Stimulated activated CD4-positive, alpha-beta T cell treated with anti-CD3 and anti-CD28 coated beads, Interleukin-2, amount 100 ng/mL, for 24 hours (primary cell): ENCODE measurements at regions not wholly inside any gene's neighbourhood (a gene's known extent, or its start where the extent isn't known, plus 50 kb on each side); places are given as distances from the start of the nearest gene placed in this dataset.

Experiments used
- DNase-seq, 2 donors: peaks; one replicate each; pipeline ENCODE4 v3.0.0-alpha.2; 2020

DNA sequence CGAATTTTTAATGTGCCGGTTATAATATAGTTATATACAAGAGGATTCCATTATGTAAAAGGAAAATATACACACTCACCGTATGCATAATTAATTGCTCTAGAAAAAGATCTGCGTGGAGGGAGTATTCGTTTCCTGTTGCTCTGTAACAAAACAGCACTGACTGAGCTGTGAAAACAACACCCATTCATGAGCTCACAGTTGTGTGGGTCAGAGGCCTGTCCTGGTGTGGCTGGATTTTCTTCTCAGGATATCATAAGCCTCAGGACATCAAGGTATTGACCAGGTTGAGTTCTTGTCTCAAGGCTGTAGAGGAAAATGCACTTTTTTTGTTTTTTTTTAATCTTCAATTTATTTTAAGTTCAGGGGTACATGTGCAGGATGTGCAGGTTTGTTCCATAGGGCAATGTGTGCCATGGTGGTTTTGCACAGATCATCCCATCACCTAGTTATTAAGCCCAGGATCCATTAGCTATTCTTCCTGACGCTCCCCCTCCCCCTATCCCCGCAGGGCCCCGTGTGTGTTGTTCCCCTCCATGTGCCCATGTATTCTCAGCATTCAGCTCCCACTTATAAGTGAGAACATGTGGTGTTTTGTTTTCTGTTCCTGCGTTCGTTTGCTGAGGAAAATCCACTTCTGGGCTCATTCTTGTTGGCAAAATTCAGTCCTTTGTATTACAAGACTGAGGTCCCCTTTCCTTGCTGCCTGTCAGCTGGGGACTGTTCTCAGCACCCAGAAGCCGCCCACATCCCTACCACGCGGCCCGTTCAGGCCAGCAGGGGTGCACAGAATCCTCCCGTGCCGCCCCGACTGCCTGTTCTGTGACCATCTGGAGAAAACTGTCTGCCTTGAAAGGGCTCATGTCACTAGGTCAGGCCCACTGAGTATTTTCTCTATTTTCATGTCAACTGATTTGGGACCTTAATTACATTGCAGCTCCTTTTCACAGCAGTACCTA lies 87.4 kb upstream of the ERRFI1 start:
- no peak for DNase-seq

DNA sequence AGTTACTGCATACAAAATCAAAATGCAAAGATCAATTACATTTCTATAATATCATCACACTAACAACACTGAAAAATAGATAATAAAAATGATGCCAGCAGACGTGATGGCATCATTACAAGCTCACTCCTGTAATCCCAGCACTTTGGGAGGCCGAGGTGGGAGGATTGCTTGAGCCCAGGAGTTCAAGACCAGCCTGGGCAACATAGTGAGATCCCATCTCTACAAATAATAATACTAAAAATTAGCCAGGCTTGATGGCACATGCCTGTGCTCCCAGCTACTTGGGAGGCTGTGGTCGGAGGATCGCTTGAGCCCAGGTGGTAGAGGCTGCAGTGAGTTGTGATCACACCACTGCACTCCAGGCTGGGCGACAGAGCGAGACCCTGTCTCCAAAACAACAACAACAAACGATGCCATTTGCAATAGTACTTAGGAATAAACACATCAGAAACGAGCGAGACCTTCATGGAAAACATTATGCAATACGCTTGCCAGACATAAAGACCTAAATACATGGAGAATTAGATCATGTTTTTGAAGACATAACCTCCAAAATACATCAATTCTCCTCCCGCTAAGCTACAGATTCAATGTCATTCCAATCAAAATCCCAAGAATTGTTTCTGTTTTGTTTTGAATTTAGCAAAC lies 86.6 kb upstream of the ERRFI1 start:
- DNase-seq: no peak

DNA sequence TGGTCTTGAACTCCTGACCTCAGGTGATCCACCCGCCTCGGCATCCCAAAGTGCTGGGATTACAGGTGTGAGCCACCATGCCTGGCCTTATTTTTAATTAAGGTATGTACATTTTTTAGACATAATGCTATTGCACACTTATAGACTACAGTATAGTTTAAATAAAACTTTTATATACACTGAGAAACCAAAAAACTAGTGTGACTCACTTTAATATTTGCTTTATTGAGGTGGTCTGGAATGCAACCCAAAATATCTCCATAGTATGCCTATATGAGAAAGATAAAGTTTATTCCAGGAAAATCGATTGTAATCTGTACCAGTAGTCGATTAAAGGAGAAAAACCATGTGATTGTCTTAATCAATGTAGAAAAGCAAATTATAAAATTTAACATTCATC lies 85.5 kb upstream of the ERRFI1 start:
- DNase-seq: no peak

DNA sequence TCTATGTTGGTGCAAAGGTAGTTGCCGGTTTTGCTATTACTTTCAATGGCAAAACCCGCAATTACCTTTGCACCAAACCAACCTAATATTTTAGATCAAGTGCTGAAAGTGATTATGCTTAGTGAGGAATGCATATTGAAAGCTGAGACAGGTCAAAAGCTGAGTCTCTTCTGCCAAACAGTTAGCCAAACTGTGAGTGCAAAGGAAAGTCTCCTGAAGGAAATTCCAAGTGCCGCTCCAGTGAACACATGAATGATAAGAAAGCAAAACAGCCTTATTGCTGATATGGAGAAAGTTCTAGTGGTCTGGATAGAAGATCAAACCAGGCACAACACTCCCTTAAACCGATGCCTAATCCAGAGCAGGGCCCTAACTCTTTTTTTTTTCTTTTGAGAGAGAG lies 83.1 kb upstream of the ERRFI1 start:
- no peak for DNase-seq

DNA sequence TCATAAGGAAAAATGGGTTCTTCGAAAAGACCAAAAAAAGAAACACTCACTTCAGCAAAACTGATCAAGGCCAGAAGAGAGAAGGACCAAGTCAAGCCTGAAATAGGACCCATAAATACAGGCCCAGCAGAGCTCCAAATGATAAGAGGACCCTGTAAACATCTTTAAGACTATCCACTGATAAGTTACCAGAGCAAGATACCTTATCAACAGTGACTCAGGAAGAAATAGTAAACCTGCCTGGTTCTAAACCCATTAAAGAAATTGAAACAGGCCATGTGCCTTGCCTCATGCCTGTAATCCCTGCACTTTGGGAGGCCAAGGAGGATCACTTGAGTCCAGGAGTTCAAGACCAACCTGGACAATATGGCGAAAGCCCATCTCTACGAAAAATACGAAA lies 81.8 kb upstream of the ERRFI1 start:
- no peak for DNase-seq

DNA sequence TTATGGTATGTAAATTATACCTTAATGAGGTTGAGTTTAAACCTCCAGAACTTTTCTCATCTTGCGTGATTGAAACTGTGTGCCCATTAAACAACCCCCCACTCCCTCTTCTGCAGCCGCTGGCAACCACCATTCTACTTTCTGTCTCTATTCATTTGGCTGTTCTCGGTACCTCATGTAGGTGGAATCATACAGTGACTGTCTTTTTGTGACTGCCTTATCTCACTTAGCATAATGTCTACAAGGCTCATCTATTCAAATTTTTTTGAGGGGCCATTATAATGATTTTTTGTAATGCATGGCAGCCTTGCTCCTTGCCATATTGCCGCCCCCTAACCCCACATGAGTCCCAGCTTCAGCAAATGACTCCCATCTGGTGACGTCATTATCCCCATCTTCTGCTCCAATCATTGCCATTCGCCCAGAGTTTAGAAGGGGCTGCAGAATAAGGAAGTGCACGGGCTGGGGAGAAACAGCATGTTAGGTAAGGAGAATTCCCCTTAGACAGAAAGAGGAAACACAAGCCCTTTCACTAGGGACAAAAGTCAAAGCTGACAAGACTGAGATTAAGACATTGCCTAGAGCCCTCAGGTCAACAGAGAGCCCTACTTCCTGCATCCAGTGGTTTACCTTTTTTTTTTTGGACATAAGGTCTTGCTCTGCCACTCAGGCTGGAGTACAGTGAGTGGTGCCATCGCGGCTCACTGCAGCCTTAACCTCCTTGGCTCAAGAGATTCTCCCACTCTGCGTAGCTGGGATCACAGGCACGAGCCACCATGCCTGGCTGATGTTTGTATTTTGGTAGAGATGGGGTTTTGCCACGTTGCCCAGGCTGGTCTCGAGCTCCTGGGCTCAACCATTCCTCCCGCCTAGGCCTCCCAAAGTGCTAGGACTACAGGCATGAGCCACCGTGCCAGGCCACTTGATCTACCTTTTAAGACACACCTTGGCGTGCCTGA lies 78.4 kb upstream of the ERRFI1 start:
- no peak for DNase-seq

DNA sequence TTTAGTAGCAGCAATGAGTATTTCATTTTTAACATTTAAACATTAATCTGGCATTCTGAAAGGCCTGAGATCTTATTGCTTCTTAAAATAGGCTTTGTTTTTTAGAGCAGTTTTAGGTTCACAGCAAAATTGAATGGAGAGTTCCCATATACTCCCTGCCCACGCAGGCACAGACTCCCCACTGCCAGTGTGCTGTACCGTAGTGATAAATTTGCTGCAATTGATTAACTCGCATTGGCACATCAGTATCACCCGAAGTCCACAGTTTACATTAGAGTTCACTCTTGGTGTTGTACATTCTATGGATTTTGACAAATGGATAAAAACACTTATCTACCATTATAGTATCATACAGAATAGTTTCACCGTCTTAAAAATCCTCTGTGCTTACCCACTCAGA lies 71.8 kb upstream of the ERRFI1 start:
- DNase-seq: no peak

DNA sequence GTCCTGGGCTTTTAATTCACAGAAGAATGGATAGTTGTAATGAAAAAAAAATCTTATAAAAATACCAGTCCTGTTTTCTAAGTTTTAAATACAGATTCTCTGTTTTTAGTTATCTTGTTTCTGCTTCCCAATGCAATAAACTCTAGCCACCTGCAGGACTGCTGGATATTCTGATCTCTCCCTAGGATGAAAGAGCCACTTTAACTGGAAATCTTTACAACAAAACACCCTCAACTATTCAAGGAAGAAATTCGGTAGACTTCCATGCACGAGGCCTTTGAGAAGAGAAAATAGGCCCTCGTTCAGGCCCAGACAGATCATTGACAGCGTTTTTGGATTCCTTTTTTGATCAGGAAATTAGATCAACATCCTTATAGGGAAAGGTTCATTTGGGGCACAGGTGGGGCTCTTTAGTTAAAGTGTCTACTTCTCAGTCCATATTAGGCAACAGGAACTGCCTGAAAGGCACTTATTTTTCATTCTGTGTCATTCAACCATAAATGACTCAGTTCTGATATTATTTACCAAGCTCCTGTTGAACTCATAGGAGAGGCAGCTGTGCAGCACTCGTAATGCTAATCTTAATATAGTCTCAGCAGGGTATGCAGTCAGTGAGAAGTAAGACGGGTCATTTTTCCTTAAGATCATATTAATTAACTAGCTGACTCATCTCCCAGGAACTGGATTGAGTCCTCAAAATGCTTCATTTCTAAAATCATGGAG lies 71.1 kb upstream of the ERRFI1 start:
- no peak for DNase-seq

DNA sequence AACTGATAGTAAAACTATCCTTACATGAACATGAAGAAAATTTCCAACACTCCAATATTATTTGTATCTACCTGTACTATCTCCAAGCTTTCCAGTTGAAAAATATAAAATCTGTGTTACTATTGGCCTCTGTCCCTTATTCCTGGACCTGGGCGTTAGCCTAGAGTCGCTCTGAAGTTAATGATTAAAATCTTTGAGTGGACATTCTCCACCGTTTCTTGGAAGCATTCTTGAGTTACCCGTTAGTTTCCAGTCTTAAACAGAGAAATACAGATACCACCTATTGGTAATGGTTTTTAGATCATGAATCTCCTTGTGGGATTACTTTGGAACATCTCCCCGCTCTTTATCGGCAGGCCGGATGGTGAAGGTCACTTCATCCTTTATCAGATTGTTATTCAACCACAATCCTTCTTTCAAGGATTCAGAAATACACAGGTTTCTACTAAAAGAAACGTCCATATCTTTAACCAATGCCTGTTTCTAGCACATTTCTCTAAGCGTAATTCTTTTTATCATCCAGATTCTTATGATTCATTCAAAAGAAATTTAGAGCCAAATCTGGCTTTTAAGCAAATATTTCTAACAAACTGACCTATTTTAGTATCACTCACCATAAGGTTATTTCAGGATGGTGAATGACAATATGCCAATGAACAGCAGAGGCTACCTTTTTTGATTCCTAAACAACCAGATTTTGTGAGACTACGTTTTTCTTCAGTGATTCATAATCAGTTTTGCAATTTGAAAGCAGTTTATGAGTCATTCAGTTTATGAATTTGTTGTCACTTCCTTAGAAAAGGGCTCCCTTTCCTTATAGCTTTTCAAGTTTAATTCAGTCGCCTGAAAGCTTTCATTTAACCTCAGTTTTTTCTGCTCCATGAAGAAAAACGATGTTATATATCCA lies 70.2 kb upstream of the ERRFI1 start:
- no peak for DNase-seq

DNA sequence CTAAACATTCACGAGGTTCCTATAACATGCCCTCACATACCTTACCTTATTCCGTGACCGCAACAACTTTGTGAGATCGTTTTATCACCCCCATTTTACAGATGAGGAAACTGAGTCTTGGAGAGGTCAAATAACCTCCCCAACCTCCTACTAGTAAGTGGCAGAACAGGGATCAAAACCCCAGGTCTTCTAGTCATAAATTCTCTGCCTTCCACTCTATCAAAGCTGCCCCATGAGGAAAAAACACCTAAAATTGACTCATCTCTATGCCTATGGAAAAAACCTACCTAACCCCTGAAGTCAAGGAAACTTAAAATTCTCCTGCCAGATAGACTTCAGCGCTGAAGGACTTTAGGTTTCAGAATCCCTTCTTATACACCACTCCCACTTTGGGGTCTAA lies 69.5 kb upstream of the ERRFI1 start:
- no peak for DNase-seq

DNA sequence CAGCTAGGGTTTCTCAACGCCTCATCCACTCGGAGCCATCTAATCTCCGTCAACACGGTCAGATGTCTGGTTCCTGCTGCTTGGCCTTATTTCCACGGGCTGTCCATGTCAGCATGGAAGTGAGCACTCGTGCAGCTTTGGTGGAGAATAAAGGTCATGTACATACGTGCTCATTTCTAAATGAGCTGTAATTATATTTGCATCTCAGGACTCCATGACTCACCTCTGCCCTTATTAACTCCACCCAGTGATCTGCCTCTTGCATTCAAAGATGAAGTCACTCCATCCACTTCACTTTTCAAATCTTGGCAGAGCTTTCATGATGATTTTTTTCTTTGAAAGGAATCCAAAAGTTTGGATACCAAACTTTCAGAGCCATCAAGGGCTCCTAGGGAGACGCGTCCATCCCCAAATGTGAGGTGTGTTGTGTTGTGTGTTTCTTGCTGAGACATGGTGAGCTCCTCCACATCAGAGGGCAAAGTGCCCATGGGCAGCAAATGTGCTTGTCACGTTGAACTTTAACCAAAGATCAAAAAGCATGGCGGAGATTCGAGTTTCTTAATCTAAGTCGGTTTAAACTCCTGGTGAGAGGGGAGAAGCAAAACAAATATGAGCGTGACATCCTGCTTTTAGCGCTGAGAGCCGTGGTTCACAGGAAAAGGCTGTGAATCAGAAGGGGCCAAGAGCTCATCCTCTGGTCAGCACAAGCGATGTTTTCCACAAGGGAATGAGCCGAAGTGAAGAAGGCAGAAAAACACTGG lies 68.6 kb upstream of the ERRFI1 start:
- DNase-seq: no peak

DNA sequence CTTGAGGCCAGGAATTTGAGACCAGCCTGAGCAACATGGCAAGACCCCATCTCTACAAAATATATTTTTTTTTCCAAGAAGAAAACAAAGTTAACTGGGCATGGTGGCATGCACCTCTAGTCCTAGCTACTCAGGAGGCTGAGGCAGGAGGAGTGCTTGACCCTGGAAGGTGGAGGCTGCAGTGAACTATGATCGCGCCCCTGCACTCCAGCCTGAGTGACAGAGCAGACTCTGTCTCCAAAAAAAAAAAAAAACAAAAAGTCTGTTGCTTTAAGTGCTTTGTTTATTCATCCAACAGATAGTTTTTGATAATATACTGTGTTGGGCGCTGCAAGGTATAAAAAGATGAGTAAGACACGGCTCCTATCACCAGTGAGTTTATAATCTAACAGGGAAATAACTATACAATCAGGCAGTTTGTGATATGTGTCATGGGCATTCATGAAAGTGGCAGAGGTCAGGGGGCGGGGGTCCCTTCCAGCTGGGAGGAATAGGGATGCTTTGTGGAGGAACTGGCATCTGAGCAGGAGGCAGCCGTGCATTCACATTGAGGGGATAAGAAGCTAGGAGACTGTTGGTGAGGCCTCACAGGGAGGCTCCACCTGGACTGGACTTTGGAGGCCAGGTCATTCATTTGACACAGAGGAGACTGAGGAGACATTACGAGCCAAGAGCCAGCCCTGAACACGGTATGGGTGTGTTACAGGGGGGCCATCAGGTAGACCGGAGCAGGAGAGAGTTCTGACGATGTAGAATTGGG lies 67.3 kb upstream of the ERRFI1 start:
- no peak for DNase-seq

DNA sequence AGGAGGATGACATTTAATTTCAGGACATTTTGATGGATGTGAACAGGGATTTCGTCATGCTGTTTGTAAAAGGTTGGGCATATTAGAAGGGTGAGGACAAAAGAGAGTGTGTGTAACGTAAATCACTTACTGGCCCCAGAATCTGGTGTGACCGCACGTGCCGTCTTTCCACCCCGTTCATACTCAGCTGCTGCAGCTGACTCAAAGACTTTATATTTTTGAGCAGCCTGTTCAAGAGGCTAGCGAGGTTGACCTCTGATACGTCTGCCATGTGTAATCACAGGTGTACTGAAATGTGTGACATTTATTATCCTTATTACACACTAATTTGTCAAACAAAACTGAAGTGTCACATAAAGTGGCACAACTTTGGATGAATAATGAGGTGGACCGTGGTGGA lies 66.5 kb upstream of the ERRFI1 start:
- DNase-seq: no peak

DNA sequence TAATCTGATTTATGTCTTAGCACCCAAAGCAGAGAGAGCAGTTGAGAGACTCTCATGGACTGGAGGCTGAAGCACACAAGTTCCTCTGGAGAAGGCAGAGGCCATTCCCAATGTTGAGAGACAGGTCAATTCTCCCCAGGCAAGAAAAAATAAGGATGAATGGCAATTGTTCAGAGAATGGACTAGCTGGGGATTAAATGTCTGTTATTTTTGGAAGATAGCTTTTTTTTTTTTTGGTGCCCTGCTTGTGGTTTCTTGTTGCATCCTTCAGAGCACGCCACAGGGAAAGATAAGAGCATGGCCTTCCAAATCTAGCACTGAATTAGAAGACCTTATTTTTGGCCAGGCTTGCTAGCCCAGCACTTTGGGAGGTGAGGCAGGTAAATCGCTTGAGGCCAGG lies 65.6 kb upstream of the ERRFI1 start:
- DNase-seq: no peak

DNA sequence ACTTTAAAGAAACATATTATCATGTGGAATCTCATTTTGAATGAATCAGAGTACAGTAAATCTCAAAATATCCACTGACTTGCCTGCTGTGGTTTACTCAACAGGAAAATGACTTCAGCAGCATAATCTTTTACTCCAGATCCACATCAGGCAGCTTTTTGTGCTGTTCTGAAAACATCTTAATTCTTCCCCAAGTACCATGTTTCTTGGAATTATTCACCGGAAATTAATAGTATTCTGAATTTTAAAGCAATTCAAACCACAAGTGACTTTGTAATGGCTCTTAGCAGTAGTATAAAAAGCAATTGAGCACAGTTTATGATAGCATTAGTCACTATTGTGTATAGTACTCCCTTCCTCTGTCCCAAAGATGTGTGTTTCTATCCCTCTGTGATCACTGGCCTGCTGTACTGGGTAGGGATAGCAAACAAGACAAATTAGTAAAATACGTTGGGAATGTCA lies 64.2 kb upstream of the ERRFI1 start:
- no peak for DNase-seq

DNA sequence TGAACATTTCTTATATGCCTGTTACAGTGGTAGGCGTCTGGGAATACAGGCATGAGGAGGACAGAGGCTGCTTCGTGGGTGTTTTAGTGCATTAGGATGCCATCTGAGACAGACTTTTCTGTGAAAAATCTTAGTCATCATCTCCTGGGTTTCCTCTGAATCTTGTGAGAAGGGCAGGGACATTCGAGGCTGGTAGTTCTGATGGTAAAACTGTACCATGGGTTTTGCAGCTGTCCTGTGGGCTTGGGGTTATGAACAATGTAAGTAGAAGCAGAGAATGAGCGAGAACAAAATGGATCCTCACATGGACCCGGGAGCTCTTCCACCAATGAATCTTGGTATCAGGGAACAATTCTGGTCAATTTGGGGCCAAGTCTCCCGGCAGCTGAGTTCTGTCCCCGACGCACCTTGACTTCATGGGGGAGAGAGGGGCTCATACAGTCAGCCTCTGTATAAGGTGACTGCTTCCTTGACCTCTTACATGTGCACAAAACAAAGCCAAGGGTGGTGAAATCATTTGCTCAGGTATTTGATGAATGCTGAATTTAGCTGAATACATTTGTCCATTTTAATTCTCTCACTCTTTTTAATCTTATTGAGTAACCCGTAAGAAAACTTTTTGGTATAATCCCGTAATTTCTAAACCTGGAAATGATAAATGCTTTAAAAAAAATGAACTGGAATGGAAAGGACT lies 63.6 kb upstream of the ERRFI1 start:
- no peak for DNase-seq

DNA sequence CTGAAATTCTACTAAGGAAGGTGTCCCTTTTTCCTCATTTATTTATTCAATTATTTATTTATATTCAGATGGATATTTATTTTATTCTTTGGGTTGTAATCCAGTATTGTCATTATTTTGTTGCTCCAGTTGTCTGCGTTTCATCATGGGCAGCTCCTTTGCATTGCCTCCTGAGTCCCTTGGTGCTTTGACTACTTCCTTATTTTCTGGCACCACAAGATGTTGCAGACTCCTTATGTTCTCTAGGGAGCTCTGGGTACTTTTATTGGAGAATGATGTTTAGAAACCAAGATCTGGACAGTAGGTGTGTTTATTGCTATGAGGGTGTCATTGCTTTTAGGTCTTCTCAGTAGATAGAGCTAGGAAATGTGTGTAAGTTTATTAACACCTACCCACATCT lies 59.9 kb upstream of the ERRFI1 start:
- DNase-seq: no peak

DNA sequence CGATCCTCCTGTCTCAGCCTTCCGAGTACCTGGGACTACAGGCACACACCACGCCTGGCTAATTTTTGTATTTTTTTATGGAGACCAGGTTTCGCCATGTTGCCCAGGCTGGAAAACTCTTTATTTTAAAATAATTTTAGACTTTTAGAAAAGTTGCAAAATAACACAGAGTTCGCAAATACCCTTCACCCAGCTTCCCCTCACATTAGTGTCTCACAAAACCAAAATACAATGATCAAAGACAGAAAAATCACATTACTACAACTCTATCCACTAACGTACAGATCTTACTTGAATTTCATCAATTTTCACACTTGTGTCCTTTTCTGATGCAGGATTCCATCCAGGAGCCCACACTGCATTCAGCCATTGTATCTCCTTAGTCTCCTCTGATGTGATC lies 58.8 kb upstream of the ERRFI1 start:
- no peak for DNase-seq
